GM18502 (cell line): ENCODE measurements at regions not wholly inside any gene's neighbourhood (a gene's known extent, or its start where the extent isn't known, plus 50 kb on each side); places are given as distances from the start of the nearest gene placed in this dataset.

Source experiments
- ATAC-seq: cut with Tn5 transposase; IDR thresholded peaks from one replicate; pipeline ENCODE4 v1.9.1; 2021; ENCODE audit warnings: mild to moderate bottlenecking; ENCODE audit not compliant: unreplicated experiment, poor library complexity

DNA sequence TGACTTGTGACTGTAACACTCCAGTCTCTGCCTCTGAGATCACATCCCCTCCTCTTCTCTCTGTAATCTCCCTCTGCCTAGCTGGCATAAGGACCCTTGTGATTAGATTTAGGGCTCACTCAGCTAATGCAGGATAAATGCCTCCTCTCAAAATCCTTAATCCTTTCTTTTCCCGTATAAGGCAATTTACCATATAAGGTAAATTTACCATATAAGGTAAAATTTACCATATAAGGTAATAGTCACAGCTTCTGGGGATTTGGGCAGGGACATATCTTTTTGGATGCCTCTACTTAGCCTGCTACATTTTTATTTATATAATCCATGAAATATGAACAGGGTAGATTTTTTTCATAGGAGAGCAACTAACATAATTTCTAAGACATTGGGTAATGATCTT lies 318.0 kb upstream of the PUM3 start:
- no peak for ATAC-seq

DNA sequence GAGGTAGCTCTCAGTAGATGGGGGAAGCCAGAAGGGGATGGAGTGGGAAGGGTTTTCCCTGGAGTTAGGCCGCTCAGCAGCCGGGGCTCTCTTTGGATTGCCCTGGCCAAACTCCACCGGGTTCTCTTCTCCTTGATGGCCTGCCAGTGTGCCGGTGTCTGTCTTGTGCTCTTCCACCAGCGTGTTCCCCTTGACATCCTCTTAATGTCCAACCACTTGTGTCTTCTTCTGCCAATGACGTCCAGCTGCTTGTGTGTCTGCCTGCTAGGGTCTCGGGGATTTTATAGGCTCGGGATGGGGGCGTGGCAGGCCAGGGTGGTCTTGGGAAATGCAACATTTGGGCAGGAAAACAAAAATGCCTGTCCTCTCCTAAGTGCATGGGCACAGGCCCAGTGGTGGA lies 313.1 kb upstream of the PUM3 start:
- ATAC-seq: no peak

- no peak for ATAC-seq
Observed at GRCh38 chr9:3151672-3152576, 308.0 kb upstream of the PUM3 start.

DNA sequence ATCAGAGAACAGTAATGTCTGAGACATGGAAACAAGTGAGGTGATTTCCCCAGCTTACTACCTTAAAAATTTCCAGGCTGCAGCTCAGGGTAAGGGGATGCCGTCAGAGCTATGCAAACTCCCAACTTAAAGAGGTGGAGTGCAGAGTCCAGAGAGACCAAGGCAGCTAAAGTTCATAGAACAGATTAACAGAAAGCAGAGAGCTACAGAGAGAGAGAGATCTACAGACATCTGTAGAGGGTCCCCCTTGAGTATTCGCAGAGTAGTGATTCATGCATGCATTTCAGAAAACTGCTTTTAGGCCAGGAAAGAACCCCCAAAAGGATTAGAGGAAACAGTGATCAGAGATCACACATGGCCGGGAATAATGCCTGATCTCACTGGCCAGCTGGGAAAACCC lies 306.2 kb upstream of the PUM3 start:
- no peak for ATAC-seq

GRCh38 chr9:3138231-3139229 lies 294.6 kb upstream of the PUM3 start:
- ATAC-seq: no peak

GRCh38 chr9:3137347-3137695 lies 293.4 kb upstream of the PUM3 start:
- ATAC-seq: no peak

GRCh38 chr9:3136686-3137346 lies 292.9 kb upstream of the PUM3 start:
- ATAC-seq: no peak

DNA sequence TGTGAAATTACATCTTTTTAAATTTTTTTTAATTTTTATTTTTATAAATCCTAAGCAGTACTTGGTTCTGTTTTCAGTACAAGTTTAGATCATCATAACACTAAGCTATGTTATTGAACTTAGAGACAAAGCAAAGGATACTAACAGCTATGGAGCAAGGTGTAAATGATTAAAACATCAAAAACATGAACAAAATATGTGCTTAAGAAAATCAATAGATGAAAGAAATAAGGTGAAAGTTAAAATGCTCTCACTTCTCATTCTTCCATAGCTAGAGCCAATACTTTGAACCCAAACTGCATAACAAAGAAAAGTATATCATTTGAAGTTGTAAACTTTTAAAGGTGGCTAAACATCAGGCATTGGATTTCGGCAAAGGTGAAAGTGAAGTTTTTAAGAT lies 292.3 kb upstream of the PUM3 start:
- ATAC-seq: no peak

GRCh38 chr9:3127564-3127963 lies 283.7 kb upstream of the PUM3 start:
- no peak for ATAC-seq

GRCh38 chr9:3125602-3126405 lies 281.9 kb upstream of the PUM3 start:
- ATAC-seq: no peak

GRCh38 chr9:3124001-3124400 lies 280.1 kb upstream of the PUM3 start:
- no peak for ATAC-seq

DNA sequence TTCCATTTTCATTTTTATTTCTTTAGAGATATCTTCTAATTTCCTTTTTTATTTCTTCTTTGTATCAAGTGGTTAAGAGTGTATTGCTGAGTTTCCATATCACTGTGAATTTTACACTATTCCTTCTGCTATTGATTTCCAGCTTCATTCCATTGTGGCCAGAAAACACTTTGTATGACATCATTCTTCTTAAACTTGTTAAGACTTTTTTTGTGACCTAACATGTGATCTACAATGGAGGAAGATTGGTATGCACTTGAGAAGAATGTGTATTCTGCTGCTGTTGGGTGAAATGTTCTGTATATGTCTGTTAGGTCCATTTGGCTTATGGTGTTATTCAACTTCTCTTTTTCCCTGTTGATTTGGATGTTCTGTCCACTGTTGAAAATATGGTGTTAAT lies 274.2 kb upstream of the PUM3 start:
- ATAC-seq: no peak

- no peak for ATAC-seq
Observed at GRCh38 chr9:3099646-3100045, 255.8 kb upstream of the PUM3 start.

- ATAC-seq: no peak
Observed at GRCh38 chr9:3088219-3088618, 244.3 kb upstream of the PUM3 start.

GRCh38 chr9:3087697-3088096 lies 243.8 kb upstream of the PUM3 start:
- ATAC-seq: no peak

DNA sequence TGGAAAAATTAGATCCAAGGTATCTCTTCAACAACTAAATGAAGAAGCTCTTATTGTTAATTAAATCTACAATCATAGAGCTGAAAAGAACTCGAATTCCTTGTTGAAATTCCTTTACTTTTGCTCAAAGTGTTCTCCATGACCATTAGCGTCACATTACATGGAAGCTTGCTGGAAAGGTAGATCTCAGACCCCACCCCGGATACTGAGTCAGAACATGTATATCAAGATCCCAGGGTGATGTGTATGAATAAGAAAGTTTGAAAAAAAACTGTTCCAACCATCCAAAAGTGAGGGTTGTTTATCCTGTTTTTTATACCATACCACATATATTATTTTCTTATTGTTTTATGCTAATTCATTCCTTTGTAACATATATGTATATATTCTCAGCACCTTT lies 237.1 kb upstream of the PUM3 start:
- no peak for ATAC-seq

- ATAC-seq: no peak
Observed at GRCh38 chr9:3074247-3074646, 230.4 kb upstream of the PUM3 start.

- no peak for ATAC-seq
Observed at GRCh38 chr9:3066591-3066990, 222.7 kb upstream of the PUM3 start.

DNA sequence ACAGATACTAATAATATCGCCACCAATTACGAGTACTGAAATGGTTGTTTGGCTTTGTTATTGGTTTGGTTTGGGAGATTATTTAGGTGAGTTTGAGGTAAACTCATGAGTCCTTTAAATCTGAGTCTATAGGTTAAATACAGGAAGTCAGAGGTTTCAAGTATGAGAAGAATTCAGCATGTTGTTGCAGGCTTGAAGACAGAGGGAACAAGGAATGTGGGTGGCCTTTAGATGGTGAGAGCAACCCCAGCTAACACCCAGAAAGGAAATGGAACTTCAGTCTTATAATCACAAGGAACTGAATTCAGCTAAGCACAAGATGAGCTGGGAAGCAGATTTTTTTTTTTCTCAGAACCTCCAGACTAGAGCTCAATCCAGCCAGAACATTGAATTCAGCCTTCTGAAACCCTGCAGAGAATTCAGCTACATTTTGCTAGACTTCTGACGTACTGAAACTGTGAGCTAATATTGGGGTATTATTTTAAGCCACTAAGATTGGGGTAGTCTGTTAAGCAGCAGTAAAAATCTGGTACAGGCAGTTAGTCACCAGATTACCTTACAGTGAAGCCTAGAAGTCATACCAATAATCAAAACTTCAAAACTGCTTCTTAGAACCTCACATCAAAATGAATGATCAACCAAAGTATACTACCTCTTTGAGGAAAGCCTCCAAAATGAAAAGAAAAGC lies 216.0 kb upstream of the PUM3 start:
- ATAC-seq: no peak
